DOHH2 (cell line): ENCODE measurements at regions not wholly inside any gene's neighbourhood (a gene's known extent, or its start where the extent isn't known, plus 50 kb on each side); places are given as distances from the start of the nearest gene placed in this dataset.
"Not testable (repeated sequence)": the region's sequence is repeated elsewhere in the genome, so short reads cannot be mapped to it uniquely, and the experiment has no call there.

ENCODE experiments used
- H3F3A ChIP-seq: fragments of 200-600 bp; sonication (generic), shearing (Covaris generic); 2 replicates; pipeline ENCODE4 v1.6.0; 2016; ENCODE audit warnings: antibody characterized with exemption, mild to moderate bottlenecking; ENCODE audit not compliant: control insufficient read depth, insufficient read depth
- H3K27ac ChIP-seq: fragments of 200-600 bp; sonication (generic); 2 replicates; pipeline ENCODE4 v1.5.1; 2014; ENCODE audit warnings: low read depth, mild to moderate bottlenecking, low read length, moderate library complexity
- H3K27me3 ChIP-seq: fragments of 200-600 bp; sonication (generic); 2 replicates; pipeline ENCODE4 v1.6.1; 2014; ENCODE audit warnings: mild to moderate bottlenecking, low read length, mixed read lengths; ENCODE audit not compliant: control insufficient read depth
- H3K36me3 ChIP-seq: fragments of 200-600 bp; sonication (generic); 2 replicates; pipeline ENCODE4 v1.6.1; 2014; ENCODE audit warnings: mild to moderate bottlenecking, low read length, moderate library complexity, mixed read lengths; ENCODE audit not compliant: control insufficient read depth
- H3K4me1 ChIP-seq: fragments of 200-600 bp; sonication (generic); 2 replicates; pipeline ENCODE4 v1.6.1; 2014; ENCODE audit warnings: mild to moderate bottlenecking, low read length, mixed read lengths; ENCODE audit not compliant: control insufficient read depth
- H3K4me2 ChIP-seq: fragments of 200-600 bp; sonication (generic); 2 replicates; pipeline ENCODE4 v1.6.0; 2014; ENCODE audit warnings: mild to moderate bottlenecking, low read length, moderate library complexity
- H3K4me3 ChIP-seq: fragments of 200-600 bp; sonication (generic); 2 replicates; pipeline ENCODE4 v1.5.1; 2014; ENCODE audit warnings: mild to moderate bottlenecking, low read length, mixed read lengths
- H3K79me2 ChIP-seq: fragments of 200-600 bp; sonication (generic); 2 replicates; pipeline ENCODE4 v1.6.1; 2014; ENCODE audit warnings: mild to moderate bottlenecking, low read length, mixed read lengths; ENCODE audit not compliant: control insufficient read depth
- H3K9me2 ChIP-seq: fragments of 200-600 bp; sonication (generic); replicated peaks from 2 replicates; pipeline ENCODE4 v1.6.1; 2014; ENCODE audit warnings: mild to moderate bottlenecking, low read length, mixed read lengths; ENCODE audit not compliant: control insufficient read depth
- H3K9me3 ChIP-seq: fragments of 200-600 bp; sonication (generic); 2 replicates; pipeline ENCODE4 v1.6.1; 2014; ENCODE audit warnings: antibody characterized with exemption, low read length, mixed read lengths; ENCODE audit not compliant: control insufficient read depth, insufficient read depth
- H4K20me1 ChIP-seq: fragments of 200-600 bp; sonication (generic); 2 replicates; pipeline ENCODE4 v1.6.0; 2014; ENCODE audit warnings: low read depth, mild to moderate bottlenecking, antibody characterized with exemption, low read length, moderate library complexity; ENCODE audit not compliant: control insufficient read depth, insufficient read depth
- CTCF ChIP-seq: fragments of 200-600 bp; sonication (generic); IDR thresholded peaks from one replicate; pipeline ENCODE4 v1.5.1; 2014; ENCODE audit warnings: antibody characterized with exemption, mild to moderate bottlenecking, low read depth, low read length; ENCODE audit not compliant: poor library complexity, severe bottlenecking
- EZH2phosphoT487 ChIP-seq: fragments of 200-600 bp; sonication (generic); IDR thresholded peaks from 2 replicates; pipeline ENCODE4 v1.6.1; 2017; ENCODE audit warnings: borderline replicate concordance, mild to moderate bottlenecking, antibody characterized with exemption, low read length, moderate library complexity, mixed read lengths

GRCh38 chr9:124122813-124123462 lies 111.4 kb downstream of the LHX2 start:
- Histone ChIP-seq H3K79me2 (no peaks in the 10 kb centered on the region), H3K27me3 (peaks cover 4% of the 10 kb centered on the region; the same call in 1 of the 2 replicates), H3K27ac (no peak overlapping the region), H3F3A (no peaks in the 10 kb centered on the region), H4K20me1 (no peaks in the 10 kb centered on the region), H3K36me3 (no peaks in the 10 kb centered on the region), H3K9me3 (no peaks in the 10 kb centered on the region), H3K9me2 (no peaks in the 10 kb centered on the region), H3K4me2 (no peak overlapping the region), H3K4me3 (no peak overlapping the region), H3K4me1 (peaks cover 4% of the 10 kb centered on the region)
- TF ChIP-seq CTCF = peak; percentile 59
- no peak for TF ChIP-seq EZH2phosphoT487

GRCh38 chr9:124123621-124124020 lies 112.1 kb downstream of the LHX2 start:
- not testable (repeated sequence) for H3K27ac ChIP-seq, H3K9me3 ChIP-seq, H3F3A ChIP-seq, H3K27me3 ChIP-seq, H3K9me2 ChIP-seq, H4K20me1 ChIP-seq, H3K36me3 ChIP-seq, H3K4me3 ChIP-seq, H3K4me1 ChIP-seq, H3K79me2 ChIP-seq, H3K4me2 ChIP-seq

- TF ChIP-seq CTCF (no peak), EZH2phosphoT487 (no peak)
- H3K9me2 ChIP-seq = no peaks in the 10 kb centered on the region
- peaks cover 11% of the 10 kb centered on the region for H3K27me3 ChIP-seq
- H3K4me2 ChIP-seq = no peak overlapping the region
- H3K79me2 ChIP-seq = no peaks in the 10 kb centered on the region
- H3K4me3 ChIP-seq = no peak overlapping the region
- H3K27ac ChIP-seq = no peak overlapping the region
- no peaks in the 10 kb centered on the region for H3K36me3 ChIP-seq
- no peaks in the 10 kb centered on the region for H3F3A ChIP-seq
- H3K4me1 ChIP-seq = peaks cover 4% of the 10 kb centered on the region
- no peaks in the 10 kb centered on the region for H4K20me1 ChIP-seq
- no peaks in the 10 kb centered on the region for H3K9me3 ChIP-seq
Observed at GRCh38 chr9:124124729-124125650, 113.4 kb downstream of the LHX2 start.

- no peaks in the 10 kb centered on the region for H4K20me1 ChIP-seq
- peaks cover 16% of the 10 kb centered on the region for H3K27me3 ChIP-seq
- no peaks in the 10 kb centered on the region for H3K79me2 ChIP-seq
- no peaks in the 10 kb centered on the region for H3F3A ChIP-seq
- peaks cover 4% of the 10 kb centered on the region for H3K4me1 ChIP-seq
- no peaks in the 10 kb centered on the region for H3K9me2 ChIP-seq
- no peak overlapping the region for H3K4me3 ChIP-seq
- H3K27ac ChIP-seq = no peak overlapping the region
- no peaks in the 10 kb centered on the region for H3K36me3 ChIP-seq
- no peak overlapping the region for H3K4me2 ChIP-seq
- H3K9me3 ChIP-seq = no peaks in the 10 kb centered on the region
- TF ChIP-seq EZH2phosphoT487 (no peak), CTCF (no peak)
Observed at GRCh38 chr9:124125651-124125977, 114.0 kb downstream of the LHX2 start.
